ENCODE measurements at regions not wholly inside any gene's neighbourhood (a gene's known extent, or its start where the extent isn't known, plus 50 kb on each side); places are given as distances from the start of the nearest gene placed in this dataset.
A peak's percentile ranks its signal among the peaks of the same experiment; 100 is the strongest.

DNA sequence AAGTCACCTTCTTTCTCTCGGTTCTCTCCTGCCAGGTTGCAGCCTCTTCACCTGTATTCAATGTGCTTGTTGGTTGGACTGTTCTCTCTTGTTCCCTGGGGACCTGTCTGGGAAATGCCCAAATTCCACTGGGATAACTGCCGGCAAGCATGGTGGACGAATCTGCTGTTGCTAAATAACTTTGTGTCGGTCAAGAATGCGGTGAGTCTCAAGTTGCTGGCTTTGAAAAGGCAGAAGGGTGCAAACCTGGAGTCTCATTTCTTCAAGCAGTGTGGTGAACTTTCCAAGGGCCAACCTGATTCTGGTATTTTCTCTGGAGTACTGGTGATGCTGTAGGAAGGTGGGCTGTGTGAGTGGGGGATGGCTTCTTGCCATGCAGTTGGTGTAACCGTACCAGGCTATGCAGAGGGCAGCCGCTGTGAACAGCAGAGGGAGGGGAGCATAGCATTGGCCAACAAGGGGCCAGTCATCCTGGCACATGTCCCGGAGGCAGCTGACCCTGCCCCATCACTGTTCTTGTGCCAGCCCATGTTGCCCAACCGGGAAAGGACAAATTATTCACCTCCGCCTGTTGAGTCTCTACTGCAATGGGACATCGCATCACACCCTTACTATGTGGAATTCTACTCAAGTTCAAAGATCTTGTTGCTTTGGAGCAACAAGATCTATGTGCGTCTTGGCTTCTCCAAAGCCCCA, 88.1 kb upstream of the SEC11C start:
- no peak for ATAC-seq (replicated peaks; ENCODE audit: extremely low read depth, poor library complexity, severe bottlenecking)

DNA sequence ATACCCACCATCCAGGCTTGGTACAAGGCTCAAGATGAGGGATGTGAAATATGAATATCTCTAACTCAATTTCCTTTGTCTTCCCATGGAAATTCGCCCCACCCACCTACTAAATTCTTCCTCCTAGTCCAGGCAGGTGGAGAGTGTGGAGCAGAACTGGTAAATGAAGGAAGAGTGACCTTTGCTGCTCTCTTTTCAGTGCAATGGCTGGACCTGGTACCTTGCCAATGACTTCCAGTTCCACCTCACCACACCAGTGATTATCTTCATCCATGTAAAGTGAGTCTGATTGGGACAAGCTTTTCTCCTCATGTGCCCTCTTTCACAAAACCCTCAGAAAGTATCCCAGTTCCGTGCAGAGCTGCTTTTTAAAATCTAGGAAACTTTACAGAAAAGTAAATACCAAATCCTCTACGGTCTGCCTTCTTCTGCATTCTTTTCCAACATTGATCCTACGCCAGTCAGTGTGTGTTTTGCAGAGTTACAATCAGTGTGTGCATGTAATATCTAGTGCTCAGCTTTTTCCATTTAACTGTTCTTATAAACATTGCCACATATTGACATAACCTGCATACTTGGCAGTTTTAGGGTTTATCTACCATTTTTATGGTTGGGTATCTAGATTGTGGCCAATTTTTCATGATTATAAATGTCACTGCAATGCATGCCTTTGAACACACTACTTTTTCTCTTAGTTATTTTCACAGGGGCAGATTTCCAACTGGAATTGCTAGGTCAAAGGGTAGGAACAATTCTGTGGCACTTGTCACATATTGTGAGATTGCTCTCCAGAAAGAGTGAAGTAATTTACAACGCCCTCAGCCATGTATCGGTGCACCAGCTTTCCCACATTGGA, 86.5 kb upstream of the SEC11C start:
- ATAC-seq (replicated peaks; ENCODE audit: extremely low read depth, poor library complexity, severe bottlenecking) (no peak), DNase-seq (ENCODE audit: low spot score in 2 of 2) (no peak)
- H3K4me1 Mint-ChIP-seq: no peaks in the 10 kb centered on the region
- H3K4me3 Mint-ChIP-seq: no peak overlapping the region
- no peak overlapping the region for H3K27ac Mint-ChIP-seq (ENCODE audit: low read depth)
- peaks cover 27% of the 10 kb centered on the region for H3K27me3 Mint-ChIP-seq
- H3K9me3 Mint-ChIP-seq: no peaks in the 10 kb centered on the region
- no peaks in the 10 kb centered on the region for H3K36me3 Mint-ChIP-seq (ENCODE audit: insufficient read depth)

More for the DNA sequence above, 88.1 kb upstream of the SEC11C start:
- Mint-ChIP-seq H3K36me3 (ENCODE audit: insufficient read depth) (no peaks in the 10 kb centered on the region), H3K4me3 (no peak overlapping the region), H3K9me3 (no peaks in the 10 kb centered on the region), H3K4me1 (no peaks in the 10 kb centered on the region), H3K27ac (ENCODE audit: low read depth) (no peak overlapping the region), H3K27me3 (peaks cover 41% of the 10 kb centered on the region)
- DNase-seq (ENCODE audit: low spot score in 2 of 2): no peak

DNA sequence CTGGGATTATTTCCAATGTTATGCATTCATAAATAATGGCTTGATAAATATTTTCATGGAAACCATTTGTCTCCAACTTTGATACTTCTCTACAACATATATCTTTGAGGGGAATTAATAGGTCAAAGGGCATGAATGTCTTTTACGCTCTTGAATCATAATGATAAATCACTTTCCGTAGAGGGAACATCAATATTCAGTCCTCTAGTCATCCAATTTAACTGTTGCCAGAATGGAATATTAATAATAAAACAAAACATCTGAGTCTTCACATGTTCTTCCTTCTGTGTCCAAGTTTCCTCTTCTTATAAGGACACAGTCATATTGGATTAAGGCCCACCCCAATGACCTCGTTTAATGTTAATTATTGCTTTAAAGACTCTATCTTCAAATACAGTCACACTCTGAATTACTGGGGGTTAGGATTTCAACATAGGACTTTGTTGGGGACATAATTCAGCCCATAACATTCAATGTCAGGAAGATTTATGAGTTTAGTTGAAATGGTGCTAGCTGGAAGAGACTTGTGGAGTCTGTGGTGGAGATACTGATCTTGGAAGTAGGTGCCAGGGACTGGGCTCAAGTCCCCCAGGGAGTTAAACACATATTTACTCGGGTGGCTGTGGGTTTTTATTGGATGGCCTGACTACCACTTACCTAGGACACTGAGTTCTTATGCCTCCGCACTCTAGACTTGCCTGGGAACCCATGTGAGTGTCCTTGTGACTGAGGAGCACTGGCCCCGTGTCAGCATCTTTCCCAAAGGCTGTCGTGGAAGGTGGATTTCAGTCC, 85.0 kb upstream of the SEC11C start:
- ATAC-seq (replicated peaks; ENCODE audit: extremely low read depth, poor library complexity, severe bottlenecking) (no peak), DNase-seq (ENCODE audit: low spot score in 2 of 2) (no peak)
- H3K27me3 Mint-ChIP-seq: peaks cover 15% of the 10 kb centered on the region
- no peaks in the 10 kb centered on the region for H3K9me3 Mint-ChIP-seq
- H3K27ac Mint-ChIP-seq (ENCODE audit: low read depth): no peak overlapping the region
- H3K36me3 Mint-ChIP-seq (ENCODE audit: insufficient read depth): no peaks in the 10 kb centered on the region
- H3K4me1 Mint-ChIP-seq: no peaks in the 10 kb centered on the region
- H3K4me3 Mint-ChIP-seq: no peak overlapping the region

DNA sequence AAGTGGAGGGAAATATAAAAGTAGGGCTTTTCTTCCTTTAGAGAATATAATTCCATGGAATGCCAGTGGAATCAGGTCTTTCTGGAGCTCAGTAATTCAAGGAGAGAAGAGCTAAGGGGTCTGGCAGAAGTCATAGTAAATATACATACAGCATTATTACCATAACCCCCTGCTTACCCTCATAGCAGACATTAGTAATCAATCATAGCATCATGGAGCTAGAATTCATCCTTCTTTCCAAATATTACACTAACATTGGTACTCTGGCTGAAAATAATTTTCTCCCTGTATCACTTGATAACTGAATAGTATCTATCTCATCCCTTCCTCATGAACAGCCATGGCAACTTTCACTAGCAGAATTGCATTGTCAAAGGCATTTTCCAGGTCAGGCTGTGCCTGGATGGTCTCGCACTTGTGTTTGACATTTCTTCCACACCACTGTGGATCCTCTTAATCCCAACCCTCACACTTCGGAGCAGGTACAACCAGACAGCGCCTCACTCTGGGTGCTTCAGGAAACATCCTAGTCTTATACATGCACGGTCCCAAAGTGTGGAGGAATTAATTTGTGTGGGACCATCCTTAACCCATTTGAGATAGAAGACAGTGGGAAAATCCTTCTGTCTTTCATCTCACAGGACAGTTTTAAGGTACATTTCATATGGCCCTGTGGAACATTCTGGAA, 84.2 kb upstream of the SEC11C start:
- H3K4me1 Mint-ChIP-seq: no peaks in the 10 kb centered on the region
- no peak overlapping the region for H3K27ac Mint-ChIP-seq (ENCODE audit: low read depth)
- H3K27me3 Mint-ChIP-seq: peaks cover 7% of the 10 kb centered on the region
- H3K9me3 Mint-ChIP-seq: no peaks in the 10 kb centered on the region
- H3K4me3 Mint-ChIP-seq: no peak overlapping the region
- ATAC-seq (replicated peaks; ENCODE audit: extremely low read depth, poor library complexity, severe bottlenecking): no peak
- DNase-seq (ENCODE audit: low spot score in 2 of 2): no peak
- no peaks in the 10 kb centered on the region for H3K36me3 Mint-ChIP-seq (ENCODE audit: insufficient read depth)

DNA sequence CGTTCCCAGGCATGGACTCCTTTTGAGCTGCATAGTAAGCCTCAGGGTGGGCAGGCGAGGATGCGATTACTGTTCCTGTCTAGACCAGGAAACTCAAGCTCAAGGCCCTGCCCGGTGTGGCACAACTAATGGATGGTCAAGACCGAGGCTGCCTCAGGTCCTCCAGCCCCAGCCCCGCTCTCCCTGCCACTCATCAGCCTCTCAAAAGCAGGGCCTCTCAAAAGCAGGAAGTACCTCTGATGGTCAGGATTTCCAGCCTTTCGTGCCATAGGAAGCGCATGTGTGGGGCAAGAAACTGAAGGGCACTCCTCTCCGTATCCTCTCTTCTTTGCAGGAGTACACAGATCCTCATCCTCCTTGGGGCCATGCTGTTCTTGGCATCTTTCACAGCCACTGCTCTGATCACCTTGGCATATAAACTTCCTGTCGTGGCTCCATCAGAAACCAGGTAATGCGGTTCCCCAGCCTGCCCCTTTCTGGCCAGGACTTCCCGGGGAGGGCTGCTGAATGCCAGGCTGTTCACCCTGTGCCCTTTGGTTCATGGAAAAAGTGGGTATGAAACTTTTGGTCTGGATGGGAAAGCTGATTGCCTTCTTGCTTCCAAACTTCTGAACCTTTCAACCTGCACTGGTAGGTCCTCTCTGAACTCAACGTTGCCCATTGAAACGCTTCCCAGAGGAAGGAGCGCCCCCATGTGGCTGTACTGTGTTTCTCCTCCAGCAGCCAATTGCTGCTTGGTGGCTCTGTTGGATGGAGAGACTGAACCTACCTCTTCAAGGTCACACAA, 82.8 kb upstream of the SEC11C start:
- H3K27ac Mint-ChIP-seq (ENCODE audit: low read depth): no peak overlapping the region
- DNase-seq (ENCODE audit: low spot score in 2 of 2) (peak in 1 of 2 donors; percentile 24), ATAC-seq (replicated peaks; ENCODE audit: extremely low read depth, poor library complexity, severe bottlenecking) (no peak)
- H3K27me3 Mint-ChIP-seq: peaks cover 13% of the 10 kb centered on the region
- no peaks in the 10 kb centered on the region for H3K4me1 Mint-ChIP-seq
- H3K9me3 Mint-ChIP-seq: no peaks in the 10 kb centered on the region
- H3K36me3 Mint-ChIP-seq (ENCODE audit: insufficient read depth): no peaks in the 10 kb centered on the region
- H3K4me3 Mint-ChIP-seq: no peak overlapping the region

DNA sequence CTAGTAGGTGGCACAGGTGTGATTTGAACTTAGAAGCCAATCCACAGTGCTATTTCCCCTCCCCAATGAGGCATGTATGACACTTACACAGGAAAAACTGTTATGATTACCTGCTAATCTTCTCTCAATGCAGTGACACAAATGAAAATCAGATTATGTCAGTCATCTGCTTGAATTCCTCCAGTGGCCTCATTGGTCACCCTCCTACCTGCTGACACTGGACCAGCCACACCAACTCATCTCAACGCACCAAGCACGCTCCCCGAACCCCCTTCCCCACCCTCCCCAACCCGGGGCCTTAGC, 82.2 kb upstream of the SEC11C start:
- no peak overlapping the region for H3K27ac Mint-ChIP-seq (ENCODE audit: low read depth)
- no peaks in the 10 kb centered on the region for H3K36me3 Mint-ChIP-seq (ENCODE audit: insufficient read depth)
- H3K27me3 Mint-ChIP-seq: peaks cover 15% of the 10 kb centered on the region
- H3K9me3 Mint-ChIP-seq: no peaks in the 10 kb centered on the region
- no peak overlapping the region for H3K4me3 Mint-ChIP-seq
- no peak for DNase-seq (ENCODE audit: low spot score in 2 of 2)
- no peak for ATAC-seq (replicated peaks; ENCODE audit: extremely low read depth, poor library complexity, severe bottlenecking)
- no peaks in the 10 kb centered on the region for H3K4me1 Mint-ChIP-seq

DNA sequence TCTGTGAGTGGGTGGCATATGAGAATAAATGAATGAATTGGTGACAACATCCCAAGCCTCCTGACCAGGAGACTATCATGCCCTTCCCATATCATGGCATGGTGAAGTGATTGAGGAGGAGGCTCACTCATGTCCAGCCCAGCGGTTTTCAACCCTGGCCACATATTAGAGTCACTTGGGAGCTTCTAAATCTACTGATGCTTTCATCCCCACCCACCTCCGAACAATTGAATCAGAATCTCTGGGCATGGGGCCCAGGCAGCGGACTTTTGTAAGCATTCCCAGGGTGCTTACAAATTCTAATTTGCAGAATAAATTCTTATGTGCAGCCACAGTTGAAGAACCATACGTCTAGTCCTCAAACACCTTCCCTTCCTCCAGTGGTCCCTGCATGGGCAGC, 81.7 kb upstream of the SEC11C start:
- Mint-ChIP-seq H3K9me3 (no peaks in the 10 kb centered on the region), H3K27ac (ENCODE audit: low read depth) (no peak overlapping the region), H3K4me3 (no peak overlapping the region), H3K4me1 (no peaks in the 10 kb centered on the region), H3K27me3 (peaks cover 15% of the 10 kb centered on the region), H3K36me3 (ENCODE audit: insufficient read depth) (no peaks in the 10 kb centered on the region)
- ATAC-seq (replicated peaks; ENCODE audit: extremely low read depth, poor library complexity, severe bottlenecking) (no peak), DNase-seq (ENCODE audit: low spot score in 2 of 2) (no peak)

DNA sequence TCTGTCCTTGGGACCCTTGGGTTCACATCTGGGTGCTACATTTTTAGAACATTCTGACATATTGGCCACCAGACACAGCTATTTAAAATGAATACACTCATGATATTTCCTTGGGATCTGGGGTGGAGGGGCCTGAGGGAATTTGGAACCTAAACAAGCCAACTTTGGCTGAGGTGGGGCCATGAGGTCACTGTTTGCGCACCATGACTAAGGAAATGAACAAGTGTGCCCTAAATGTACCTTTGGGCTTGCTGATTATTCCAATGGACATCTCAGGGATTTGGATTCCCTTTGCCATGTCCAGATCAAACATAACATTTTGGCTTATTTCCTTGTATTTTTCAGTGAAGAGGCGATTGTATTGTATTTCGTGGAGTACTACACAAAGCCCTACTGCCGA, 80.5 kb upstream of the SEC11C start:
- DNase-seq (ENCODE audit: low spot score in 2 of 2) (no peak), ATAC-seq (replicated peaks; ENCODE audit: extremely low read depth, poor library complexity, severe bottlenecking) (no peak)
- H3K27me3 Mint-ChIP-seq: peaks cover 15% of the 10 kb centered on the region
- H3K9me3 Mint-ChIP-seq: no peaks in the 10 kb centered on the region
- H3K36me3 Mint-ChIP-seq (ENCODE audit: insufficient read depth): peaks cover 2% of the 10 kb centered on the region
- H3K4me1 Mint-ChIP-seq: no peaks in the 10 kb centered on the region
- H3K4me3 Mint-ChIP-seq: no peak overlapping the region
- no peak overlapping the region for H3K27ac Mint-ChIP-seq (ENCODE audit: low read depth)

DNA sequence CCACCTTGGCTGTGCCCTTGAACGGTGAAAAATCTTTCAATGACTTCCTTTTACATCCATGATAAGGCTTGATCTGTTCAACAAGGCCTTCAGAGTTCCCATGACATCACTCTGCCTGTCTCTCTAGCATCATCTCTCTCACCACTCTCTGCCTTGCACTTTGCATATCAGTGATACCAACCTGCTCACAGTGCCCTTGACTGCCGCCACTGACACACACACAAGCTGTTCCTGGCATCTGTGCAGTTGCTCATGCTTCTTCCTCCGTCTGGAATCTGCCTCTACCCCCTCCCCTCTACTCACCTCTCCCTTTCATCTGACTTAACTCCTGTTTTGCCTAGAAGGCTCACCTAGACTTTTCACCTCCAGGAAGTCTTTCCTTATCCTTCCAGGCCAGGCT, 79.1 kb upstream of the SEC11C start:
- Mint-ChIP-seq H3K4me3 (no peak overlapping the region), H3K27ac (ENCODE audit: low read depth) (no peak overlapping the region), H3K4me1 (no peaks in the 10 kb centered on the region), H3K27me3 (peaks cover 15% of the 10 kb centered on the region), H3K36me3 (ENCODE audit: insufficient read depth) (peaks cover 2% of the 10 kb centered on the region), H3K9me3 (no peaks in the 10 kb centered on the region)
- no peak for DNase-seq (ENCODE audit: low spot score in 2 of 2)
- ATAC-seq (replicated peaks; ENCODE audit: extremely low read depth, poor library complexity, severe bottlenecking): no peak

DNA sequence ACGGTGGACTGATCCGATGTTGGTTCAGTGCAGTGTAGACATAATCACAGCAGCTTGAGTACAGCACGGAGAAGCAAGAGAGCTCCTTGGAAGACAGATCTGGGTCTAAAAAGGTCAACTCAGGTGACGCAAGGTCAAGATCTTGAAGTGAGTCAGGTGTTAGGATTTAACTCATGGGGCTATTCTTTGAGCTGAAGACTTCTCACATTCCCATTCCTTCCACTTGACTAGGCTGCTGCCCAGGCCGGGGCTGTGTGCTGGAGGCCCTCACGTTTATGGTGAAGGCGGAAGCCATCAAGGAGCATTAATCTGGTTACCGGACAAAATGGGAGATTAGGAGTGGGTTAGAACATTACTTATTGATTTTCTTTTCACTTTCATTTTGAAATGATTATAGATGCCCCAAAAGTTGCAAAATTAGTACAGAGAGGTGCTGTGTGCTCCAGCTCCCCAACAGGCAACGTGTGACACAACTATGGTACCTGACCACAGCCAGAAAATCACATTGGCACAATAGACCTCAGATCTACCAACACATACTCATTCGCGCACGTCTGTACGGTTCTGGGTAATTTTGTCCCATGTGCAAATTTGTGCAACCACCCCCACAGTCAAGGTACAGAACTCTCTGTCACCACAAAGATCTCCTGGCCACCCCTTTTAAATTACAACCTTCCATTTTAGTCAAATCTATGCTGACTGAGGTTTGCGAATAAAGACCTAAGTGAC, 77.6 kb upstream of the SEC11C start:
- peaks cover 15% of the 10 kb centered on the region for H3K27me3 Mint-ChIP-seq
- ATAC-seq (replicated peaks; ENCODE audit: extremely low read depth, poor library complexity, severe bottlenecking) (no peak), DNase-seq (ENCODE audit: low spot score in 2 of 2) (no peak)
- H3K4me3 Mint-ChIP-seq: no peak overlapping the region
- no peaks in the 10 kb centered on the region for H3K4me1 Mint-ChIP-seq
- no peaks in the 10 kb centered on the region for H3K9me3 Mint-ChIP-seq
- no peak overlapping the region for H3K27ac Mint-ChIP-seq (ENCODE audit: low read depth)
- peaks cover 2% of the 10 kb centered on the region for H3K36me3 Mint-ChIP-seq (ENCODE audit: insufficient read depth)

DNA sequence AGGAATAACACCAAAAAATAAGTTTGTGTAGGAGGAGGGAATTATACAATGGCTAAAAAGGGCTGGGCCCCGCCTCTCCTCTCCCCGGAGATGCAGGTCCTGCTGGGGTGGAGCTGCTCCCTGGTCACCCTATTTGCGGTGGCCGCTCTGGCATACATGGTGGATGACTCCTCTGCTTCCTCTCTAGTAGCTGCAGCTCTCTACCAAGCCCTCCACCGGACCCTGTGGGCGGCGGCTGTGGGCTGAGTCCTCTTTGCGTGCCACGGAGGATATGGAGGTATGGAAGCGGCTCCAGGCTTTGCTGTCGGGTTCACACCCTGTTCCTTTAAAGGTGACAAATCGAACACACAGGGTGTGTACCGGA, 77.1 kb upstream of the SEC11C start:
- Mint-ChIP-seq H3K36me3 (ENCODE audit: insufficient read depth) (peaks cover 2% of the 10 kb centered on the region), H3K27me3 (peaks cover 15% of the 10 kb centered on the region), H3K9me3 (no peaks in the 10 kb centered on the region)

More for the DNA sequence above, 77.1 kb upstream of the SEC11C start:
- DNase-seq (ENCODE audit: low spot score in 2 of 2): no peak
- Mint-ChIP-seq H3K4me3 (no peak overlapping the region), H3K27ac (ENCODE audit: low read depth) (no peak overlapping the region), H3K4me1 (no peaks in the 10 kb centered on the region)
- no peak for ATAC-seq (replicated peaks; ENCODE audit: extremely low read depth, poor library complexity, severe bottlenecking)

Data from central memory CD8-positive, alpha-beta T cell (primary cell).